NB4 (cell line): ENCODE measurements at regions not wholly inside any gene's neighbourhood (a gene's known extent, or its start where the extent isn't known, plus 50 kb on each side); places are given as distances from the start of the nearest gene placed in this dataset.

Source experiments
- DNase-seq: peaks from one replicate; pipeline ENCODE4 v3.0.0; 2010; ENCODE audit warnings: low read depth
- H3K4me3 ChIP-seq: one replicate; pipeline ENCODE4 v1.5.1; 2011; ENCODE audit warnings: mild to moderate bottlenecking, low read depth, low read length, moderate library complexity
- CTCF ChIP-seq: IDR thresholded peaks from one replicate; pipeline ENCODE4 v1.5.1; 2012; ENCODE audit warnings: low read depth, low read length
- MAX ChIP-seq: IDR thresholded peaks from 2 replicates; pipeline ENCODE4 v1.6.1; 2011; ENCODE audit warnings: low read depth, low read length
- MYC ChIP-seq: IDR thresholded peaks from 2 replicates; pipeline ENCODE4 v1.6.1; 2011; ENCODE audit warnings: low read depth, low read length
- POLR2A ChIP-seq: IDR thresholded peaks from 2 replicates; pipeline ENCODE4 v1.6.1; 2011; ENCODE audit warnings: mild to moderate bottlenecking; ENCODE audit not compliant: insufficient read length; ENCODE audit errors: extremely low read depth

GRCh38 chr4:15343581-15343980 is 84.3 kb upstream of the C1QTNF7 start:
- TF ChIP-seq MAX (no peak), POLR2A (no peak), CTCF (no peak), MYC (no peak)
- no peak for DNase-seq

GRCh38 chr4:15344041-15344440 is 83.8 kb upstream of the C1QTNF7 start:
- no peak for DNase-seq
- H3K4me3 ChIP-seq: no peak overlapping the region
- TF ChIP-seq CTCF (no peak), MYC (no peak)

More at GRCh38 chr4:15343581-15343980, 84.3 kb upstream of the C1QTNF7 start:
- H3K4me3 ChIP-seq: no peak overlapping the region

- no peak for DNase-seq
- H3K4me3 ChIP-seq: no peak overlapping the region
- TF ChIP-seq MAX (no peak), CTCF (no peak)
Measured at GRCh38 chr4:15345134-15345533, 82.7 kb upstream of the C1QTNF7 start.

- TF ChIP-seq CTCF (no peak), POLR2A (no peak), MAX (no peak), MYC (no peak)
Measured at GRCh38 chr4:15348236-15348635, 79.6 kb upstream of the C1QTNF7 start.

GRCh38 chr4:15348695-15349094 is 79.1 kb upstream of the C1QTNF7 start:
- DNase-seq: no peak
- TF ChIP-seq POLR2A: no peak
- no peak for TF ChIP-seq MYC
- no peak for TF ChIP-seq CTCF
- TF ChIP-seq MAX: no peak
- H3K4me3 ChIP-seq: no peak overlapping the region

More at GRCh38 chr4:15348236-15348635, 79.6 kb upstream of the C1QTNF7 start:
- no peak overlapping the region for H3K4me3 ChIP-seq
- DNase-seq: no peak

- no peak for TF ChIP-seq CTCF
- no peak for TF ChIP-seq POLR2A
- no peak for TF ChIP-seq MAX
- TF ChIP-seq MYC: no peak
- DNase-seq: no peak
- H3K4me3 ChIP-seq: no peak overlapping the region
Measured at GRCh38 chr4:15349531-15349935, 78.3 kb upstream of the C1QTNF7 start.
